ENCODE measurements at regions not wholly inside any gene's neighbourhood (a gene's known extent, or its start where the extent isn't known, plus 50 kb on each side); places are given as distances from the start of the nearest gene placed in this dataset.
A peak's percentile ranks its signal among the peaks of the same experiment; 100 is the strongest.

DNA sequence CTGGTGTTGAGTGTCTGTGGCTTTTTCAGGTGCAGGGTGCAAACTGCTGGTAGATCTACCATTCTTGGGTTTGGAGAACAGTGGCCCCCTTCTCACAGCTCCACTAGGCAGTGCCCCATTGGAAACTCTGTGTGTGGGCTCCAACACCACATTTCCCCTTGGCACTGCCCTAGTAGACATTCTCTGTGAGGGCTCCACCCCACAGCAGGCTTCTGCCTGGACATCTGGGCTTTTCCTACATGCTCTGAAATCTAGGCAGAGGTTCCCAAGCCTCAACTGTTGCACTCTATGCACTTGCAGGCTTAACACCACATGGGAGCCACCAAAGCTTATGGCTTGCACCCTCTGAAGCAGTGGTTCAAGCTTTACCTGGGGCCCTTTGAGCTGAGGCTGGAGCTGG lies 80.9 kb downstream of the BARX1 start:
- Histone ChIP-seq H3K4me1 (ENCODE audit: control insufficient read depth in 2 of 3, insufficient read depth in 2 of 3, low read depth in 1 of 3, low read length in 3 of 3) (no peaks in the 10 kb centered on the region), H3K4me3 (ENCODE audit: low read length in 3 of 3) (no peak overlapping the region), H3K27ac (ENCODE audit: low read depth in 2 of 2, low read length in 2 of 2) (no peak overlapping the region), H3K36me3 (ENCODE audit: control insufficient read depth in 2 of 3, insufficient read depth in 3 of 3, low read length in 3 of 3) (no peaks in the 10 kb centered on the region), H3K9ac (ENCODE audit: low read length in 3 of 3) (no peak overlapping the region), H3K27me3 (ENCODE audit: control insufficient read depth, insufficient read depth, low read length) (no peaks in the 10 kb centered on the region), H3K9me3 (ENCODE audit: control insufficient read depth in 2 of 3, insufficient read depth in 1 of 3, low read length in 3 of 3) (peaks cover 0 to 20% (median 4%) of the 10 kb centered on the region in 3 donors)
- no peak for DNase-seq
- no peak for FAIRE-seq
- TF ChIP-seq, protein P1, sequence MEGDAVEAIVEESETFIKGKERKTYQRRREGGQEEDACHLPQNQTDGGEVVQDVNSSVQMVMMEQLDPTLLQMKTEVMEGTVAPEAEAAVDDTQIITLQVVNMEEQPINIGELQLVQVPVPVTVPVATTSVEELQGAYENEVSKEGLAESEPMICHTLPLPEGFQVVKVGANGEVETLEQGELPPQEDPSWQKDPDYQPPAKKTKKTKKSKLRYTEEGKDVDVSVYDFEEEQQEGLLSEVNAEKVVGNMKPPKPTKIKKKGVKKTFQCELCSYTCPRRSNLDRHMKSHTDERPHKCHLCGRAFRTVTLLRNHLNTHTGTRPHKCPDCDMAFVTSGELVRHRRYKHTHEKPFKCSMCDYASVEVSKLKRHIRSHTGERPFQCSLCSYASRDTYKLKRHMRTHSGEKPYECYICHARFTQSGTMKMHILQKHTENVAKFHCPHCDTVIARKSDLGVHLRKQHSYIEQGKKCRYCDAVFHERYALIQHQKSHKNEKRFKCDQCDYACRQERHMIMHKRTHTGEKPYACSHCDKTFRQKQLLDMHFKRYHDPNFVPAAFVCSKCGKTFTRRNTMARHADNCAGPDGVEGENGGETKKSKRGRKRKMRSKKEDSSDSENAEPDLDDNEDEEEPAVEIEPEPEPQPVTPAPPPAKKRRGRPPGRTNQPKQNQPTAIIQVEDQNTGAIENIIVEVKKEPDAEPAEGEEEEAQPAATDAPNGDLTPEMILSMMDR (IDR thresholded peaks at IDR 0.05; ENCODE audit: borderline replicate concordance, extremely low read depth, insufficient read depth) = no peak
- intact Hi-C loops (cut with DNase I) = no loop called here

DNA sequence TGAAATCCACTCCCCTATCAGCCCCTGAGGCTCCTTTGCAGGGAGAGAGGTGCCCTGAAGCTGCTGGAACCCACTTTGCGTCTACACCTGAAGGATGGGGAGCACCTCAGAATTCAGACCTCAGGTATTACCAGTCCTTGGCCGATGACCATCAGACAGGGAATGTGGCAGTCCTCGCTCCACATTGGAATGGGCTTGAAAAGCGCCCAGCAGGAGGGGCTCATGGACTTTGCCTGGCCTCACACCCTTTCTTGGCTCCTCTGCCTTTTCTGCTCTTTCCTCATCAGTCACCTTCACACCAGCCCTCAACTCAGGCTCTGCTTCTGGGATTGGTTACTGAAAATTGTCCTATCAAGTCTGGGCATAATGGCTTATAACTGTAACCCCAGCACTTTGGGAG lies 83.9 kb downstream of the BARX1 start:
- intact Hi-C loops (cut with DNase I) = no loop called here
- Histone ChIP-seq H3K4me1 (ENCODE audit: control insufficient read depth in 2 of 3, insufficient read depth in 2 of 3, low read depth in 1 of 3, low read length in 3 of 3) (no peaks in the 10 kb centered on the region), H3K27ac (ENCODE audit: low read depth in 2 of 2, low read length in 2 of 2) (no peak overlapping the region), H3K27me3 (ENCODE audit: control insufficient read depth, insufficient read depth, low read length) (no peaks in the 10 kb centered on the region), H3K9me3 (ENCODE audit: control insufficient read depth in 2 of 3, insufficient read depth in 1 of 3, low read length in 3 of 3) (peaks cover 0 to 20% (median 4%) of the 10 kb centered on the region in 3 donors), H3K9ac (ENCODE audit: low read length in 3 of 3) (no peak overlapping the region), H3K36me3 (ENCODE audit: control insufficient read depth in 2 of 3, insufficient read depth in 3 of 3, low read length in 3 of 3) (no peaks in the 10 kb centered on the region), H3K4me3 (ENCODE audit: low read length in 3 of 3) (no peak overlapping the region)
- TF ChIP-seq, protein P1 (IDR thresholded peaks at IDR 0.05; ENCODE audit: borderline replicate concordance, extremely low read depth, insufficient read depth) = no peak
- DNase-seq (no peak), FAIRE-seq (no peak)

DNA sequence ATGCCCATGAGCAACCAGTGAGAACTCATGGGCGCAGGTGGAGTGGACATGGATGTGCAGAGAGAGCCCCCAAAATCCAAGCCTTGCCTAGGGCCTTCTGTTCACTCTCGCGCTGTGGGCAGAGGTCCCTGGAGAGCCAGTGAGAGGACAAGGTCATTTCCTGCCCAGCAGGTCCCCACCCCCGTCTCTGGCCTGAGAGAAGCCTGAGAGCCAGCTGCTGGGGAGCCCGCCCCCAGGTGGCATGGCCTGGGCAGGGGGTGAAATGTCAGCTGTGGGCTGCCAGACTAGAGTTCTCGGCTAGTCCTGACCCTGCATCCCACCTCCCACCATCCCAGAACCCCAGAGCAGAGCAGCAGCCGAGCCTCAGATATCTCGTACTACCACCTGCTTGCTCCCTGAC lies 85.3 kb downstream of the BARX1 start:
- H3K36me3 ChIP-seq (ENCODE audit: control insufficient read depth in 2 of 3, insufficient read depth in 3 of 3, low read length in 3 of 3) = no peaks in the 10 kb centered on the region
- TF ChIP-seq, protein P1 (IDR thresholded peaks at IDR 0.05; ENCODE audit: borderline replicate concordance, extremely low read depth, insufficient read depth) = no peak
- H3K27me3 ChIP-seq (ENCODE audit: control insufficient read depth, insufficient read depth, low read length) = no peaks in the 10 kb centered on the region
- peak in 1 of 5 donors; percentile 40 for DNase-seq
- H3K27ac ChIP-seq (ENCODE audit: low read depth in 2 of 2, low read length in 2 of 2) = no peak overlapping the region
- intact Hi-C loops (cut with DNase I) = no loop called here
- no peak for FAIRE-seq
- H3K4me1 ChIP-seq (ENCODE audit: control insufficient read depth in 2 of 3, insufficient read depth in 2 of 3, low read depth in 1 of 3, low read length in 3 of 3) = no peaks in the 10 kb centered on the region
- no peak overlapping the region for H3K9ac ChIP-seq (ENCODE audit: low read length in 3 of 3)
- no peak overlapping the region for H3K4me3 ChIP-seq (ENCODE audit: low read length in 3 of 3)
- H3K9me3 ChIP-seq (ENCODE audit: control insufficient read depth in 2 of 3, insufficient read depth in 1 of 3, low read length in 3 of 3) = peaks cover 0 to 13% (median 0%) of the 10 kb centered on the region in 3 donors

DNA sequence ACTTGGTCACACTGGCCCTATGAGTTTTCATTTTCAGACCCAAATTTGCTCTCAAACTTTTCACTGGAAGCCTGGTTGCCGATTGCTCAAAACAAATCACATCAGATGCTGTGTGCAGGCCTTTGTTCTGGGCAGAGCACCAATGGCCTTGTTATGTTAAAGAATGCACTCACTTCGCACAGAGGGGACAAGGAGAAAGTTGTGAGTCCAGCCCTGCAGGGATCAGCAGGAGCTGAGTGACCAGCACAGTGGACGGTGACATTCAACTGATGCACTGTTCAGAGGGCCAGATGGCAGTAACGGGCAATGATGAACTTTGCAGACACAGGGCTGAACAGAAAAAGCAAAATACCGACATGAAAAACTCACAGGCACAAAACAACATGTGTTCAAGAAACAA lies 86.1 kb downstream of the BARX1 start:
- DNase-seq = no peak
- Histone ChIP-seq H3K36me3 (ENCODE audit: control insufficient read depth in 2 of 3, insufficient read depth in 3 of 3, low read length in 3 of 3) (no peaks in the 10 kb centered on the region), H3K4me3 (ENCODE audit: low read length in 3 of 3) (no peak overlapping the region), H3K9ac (ENCODE audit: low read length in 3 of 3) (no peak overlapping the region), H3K9me3 (ENCODE audit: control insufficient read depth in 2 of 3, insufficient read depth in 1 of 3, low read length in 3 of 3) (peaks cover 0 to 7% (median 0%) of the 10 kb centered on the region in 3 donors), H3K4me1 (ENCODE audit: control insufficient read depth in 2 of 3, insufficient read depth in 2 of 3, low read depth in 1 of 3, low read length in 3 of 3) (no peaks in the 10 kb centered on the region), H3K27me3 (ENCODE audit: control insufficient read depth, insufficient read depth, low read length) (no peaks in the 10 kb centered on the region), H3K27ac (ENCODE audit: low read depth in 2 of 2, low read length in 2 of 2) (no peak overlapping the region)
- TF ChIP-seq, protein P1 (IDR thresholded peaks at IDR 0.05; ENCODE audit: borderline replicate concordance, extremely low read depth, insufficient read depth) = no peak
- FAIRE-seq = no peak
- intact Hi-C loops (cut with DNase I) = no loop called here

Measured in kidney (tissue), 13 donors.